Neural cell (in vitro differentiated cells): ENCODE measurements at regions not wholly inside any gene's neighbourhood (a gene's known extent, or its start where the extent isn't known, plus 50 kb on each side); places are given as distances from the start of the nearest gene placed in this dataset.

Experiments
- H2AFZ ChIP-seq: fragments of 200-600, 300-800 bp; sonication (generic), shearing (Covaris generic); 2 replicates; pipeline ENCODE4 v1.6.0; 2014; ENCODE audit warnings: low read depth, mild to moderate bottlenecking, antibody characterized with exemption, low read length, moderate library complexity
- H3F3A ChIP-seq: fragments of 200-600 bp; shearing (Covaris generic); 2 replicates; pipeline ENCODE4 v1.6.1; 2016; ENCODE audit warnings: mild to moderate bottlenecking, moderate library complexity, mixed read lengths, antibody characterized with exemption, low read length; ENCODE audit not compliant: insufficient read depth, poor library complexity, severe bottlenecking
- H3K27ac ChIP-seq: fragments of 200-600, 300-800 bp; sonication (generic), shearing (Covaris generic); 2 replicates; pipeline ENCODE4 v1.5.1; 2014; ENCODE audit warnings: mild to moderate bottlenecking, low read length, moderate library complexity
- H3K27me3 ChIP-seq: fragments of 300-800, 200-600 bp; sonication (generic), shearing (Covaris generic); 2 replicates; pipeline ENCODE4 v1.6.0; 2014; ENCODE audit warnings: mild to moderate bottlenecking, low read depth, low read length, moderate library complexity; ENCODE audit not compliant: insufficient read depth
- H3K36me3 ChIP-seq: fragments of 300-800, 200-600 bp; sonication (generic), shearing (Covaris generic); 2 replicates; pipeline ENCODE4 v1.5.1; 2014; ENCODE audit warnings: mild to moderate bottlenecking, antibody characterized with exemption, low read length, moderate library complexity; ENCODE audit not compliant: insufficient read depth
- H3K4me2 ChIP-seq: fragments of 300-800, 200-600 bp; sonication (generic), shearing (Covaris generic); 2 replicates; pipeline ENCODE4 v1.6.0; 2014; ENCODE audit warnings: mild to moderate bottlenecking, low read length
- H3K4me3 ChIP-seq: fragments of 300-800, 200-600 bp; sonication (generic), shearing (Covaris generic); 2 replicates; pipeline ENCODE4 v1.5.1; 2014; ENCODE audit warnings: mild to moderate bottlenecking, low read length, moderate library complexity
- H3K79me2 ChIP-seq: fragments of 200-600 bp; shearing (Covaris generic); replicated peaks from 2 replicates; pipeline ENCODE4 v1.6.0; 2014; ENCODE audit warnings: mild to moderate bottlenecking, low read length, moderate library complexity; ENCODE audit not compliant: insufficient read depth
- H3K9ac ChIP-seq: fragments of 300-800, 200-600 bp; sonication (generic), shearing (Covaris generic); 2 replicates; pipeline ENCODE4 v1.6.1; 2016; ENCODE audit warnings: mild to moderate bottlenecking, low read length, mixed read lengths
- H3K9me2 ChIP-seq: fragments of 200-600 bp; shearing (Covaris generic); 2 replicates; pipeline ENCODE4 v1.6.1; 2016; ENCODE audit warnings: mild to moderate bottlenecking, low read length, mixed read lengths; ENCODE audit not compliant: insufficient read depth
- H3K9me3 ChIP-seq: fragments of 200-600, 300-800 bp; sonication (generic), shearing (Covaris generic); 2 replicates; pipeline ENCODE4 v1.6.1; 2016; ENCODE audit warnings: mild to moderate bottlenecking, mixed run types, low read length, moderate library complexity, mixed read lengths
- H4K20me1 ChIP-seq: fragments of 200-600 bp; shearing (Covaris generic); 2 replicates; pipeline ENCODE4 v1.6.1; 2016; ENCODE audit warnings: mild to moderate bottlenecking, mixed run types; ENCODE audit not compliant: insufficient read depth
- EP300 ChIP-seq: fragments of 450-650 bp; conservative IDR thresholded peaks from 2 replicates; pipeline ENCODE4 v1.6.1; 2014; ENCODE audit warnings: antibody characterized with exemption, mild to moderate bottlenecking, moderate library complexity; ENCODE audit not compliant: poor library complexity, severe bottlenecking
- EZH2 ChIP-seq: fragments of 200-600, 300-800 bp; shearing (Covaris generic), sonication (generic); IDR thresholded peaks from 2 replicates; pipeline ENCODE4 v1.6.1; 2014; ENCODE audit warnings: antibody characterized with exemption, low read length, borderline replicate concordance, mild to moderate bottlenecking; ENCODE audit not compliant: insufficient read depth, poor library complexity, severe bottlenecking
- MXI1 ChIP-seq: fragments of 450-650 bp; conservative IDR thresholded peaks from 2 replicates; pipeline ENCODE4 v1.6.1; 2014; ENCODE audit warnings: antibody characterized with exemption, mild to moderate bottlenecking; ENCODE audit not compliant: poor library complexity, severe bottlenecking
- POLR2AphosphoS5 ChIP-seq: IDR thresholded peaks from 2 replicates; pipeline ENCODE4 v1.6.1; 2012
- RAD21 ChIP-seq: fragments of 450-650 bp; conservative IDR thresholded peaks from 2 replicates; pipeline ENCODE4 v1.6.1; 2014; ENCODE audit warnings: antibody characterized with exemption, mild to moderate bottlenecking, moderate library complexity
- SMC3 ChIP-seq: fragments of 450-650 bp; conservative IDR thresholded peaks from 2 replicates; pipeline ENCODE4 v1.6.1; 2014; ENCODE audit warnings: antibody characterized with exemption, mild to moderate bottlenecking, moderate library complexity; ENCODE audit not compliant: poor library complexity
- TAF1 ChIP-seq: IDR thresholded peaks from 2 replicates; pipeline ENCODE4 v1.6.1; 2012; ENCODE audit warnings: low read depth
- TF ChIP-seq, protein P1 (sequence below): fragments of 450-650 bp; IDR thresholded peaks from 2 replicates; pipeline ENCODE4 v1.5.1; 2014; ENCODE audit warnings: antibody characterized with exemption, mild to moderate bottlenecking, moderate library complexity; ENCODE audit not compliant: poor library complexity, severe bottlenecking
- TF ChIP-seq, protein P2 (sequence below): IDR thresholded peaks from 2 replicates; pipeline ENCODE4 v1.6.1; 2012; ENCODE audit warnings: borderline replicate concordance

- no peak overlapping the region for H3K9ac ChIP-seq
- no peak overlapping the region for H2AFZ ChIP-seq
- no peak overlapping the region for H3K27ac ChIP-seq
- H3F3A ChIP-seq = no peaks in the 10 kb centered on the region
- H3K9me2 ChIP-seq = no peaks in the 10 kb centered on the region
- no peak overlapping the region for H3K4me2 ChIP-seq
- no peaks in the 10 kb centered on the region for H3K9me3 ChIP-seq
- H3K36me3 ChIP-seq = no peaks in the 10 kb centered on the region
- H3K79me2 ChIP-seq = no peaks in the 10 kb centered on the region
- H3K27me3 ChIP-seq = no peaks in the 10 kb centered on the region
- no peak overlapping the region for H3K4me3 ChIP-seq
- H4K20me1 ChIP-seq = no peaks in the 10 kb centered on the region
- TF ChIP-seq, protein P1, sequence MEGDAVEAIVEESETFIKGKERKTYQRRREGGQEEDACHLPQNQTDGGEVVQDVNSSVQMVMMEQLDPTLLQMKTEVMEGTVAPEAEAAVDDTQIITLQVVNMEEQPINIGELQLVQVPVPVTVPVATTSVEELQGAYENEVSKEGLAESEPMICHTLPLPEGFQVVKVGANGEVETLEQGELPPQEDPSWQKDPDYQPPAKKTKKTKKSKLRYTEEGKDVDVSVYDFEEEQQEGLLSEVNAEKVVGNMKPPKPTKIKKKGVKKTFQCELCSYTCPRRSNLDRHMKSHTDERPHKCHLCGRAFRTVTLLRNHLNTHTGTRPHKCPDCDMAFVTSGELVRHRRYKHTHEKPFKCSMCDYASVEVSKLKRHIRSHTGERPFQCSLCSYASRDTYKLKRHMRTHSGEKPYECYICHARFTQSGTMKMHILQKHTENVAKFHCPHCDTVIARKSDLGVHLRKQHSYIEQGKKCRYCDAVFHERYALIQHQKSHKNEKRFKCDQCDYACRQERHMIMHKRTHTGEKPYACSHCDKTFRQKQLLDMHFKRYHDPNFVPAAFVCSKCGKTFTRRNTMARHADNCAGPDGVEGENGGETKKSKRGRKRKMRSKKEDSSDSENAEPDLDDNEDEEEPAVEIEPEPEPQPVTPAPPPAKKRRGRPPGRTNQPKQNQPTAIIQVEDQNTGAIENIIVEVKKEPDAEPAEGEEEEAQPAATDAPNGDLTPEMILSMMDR = no peak
- TF ChIP-seq RAD21 = no peak
- TF ChIP-seq EP300 = no peak
- TF ChIP-seq SMC3 = no peak
- TF ChIP-seq EZH2 = no peak
- no peak for TF ChIP-seq TAF1
- no peak for TF ChIP-seq POLR2AphosphoS5
- TF ChIP-seq, protein P2, sequence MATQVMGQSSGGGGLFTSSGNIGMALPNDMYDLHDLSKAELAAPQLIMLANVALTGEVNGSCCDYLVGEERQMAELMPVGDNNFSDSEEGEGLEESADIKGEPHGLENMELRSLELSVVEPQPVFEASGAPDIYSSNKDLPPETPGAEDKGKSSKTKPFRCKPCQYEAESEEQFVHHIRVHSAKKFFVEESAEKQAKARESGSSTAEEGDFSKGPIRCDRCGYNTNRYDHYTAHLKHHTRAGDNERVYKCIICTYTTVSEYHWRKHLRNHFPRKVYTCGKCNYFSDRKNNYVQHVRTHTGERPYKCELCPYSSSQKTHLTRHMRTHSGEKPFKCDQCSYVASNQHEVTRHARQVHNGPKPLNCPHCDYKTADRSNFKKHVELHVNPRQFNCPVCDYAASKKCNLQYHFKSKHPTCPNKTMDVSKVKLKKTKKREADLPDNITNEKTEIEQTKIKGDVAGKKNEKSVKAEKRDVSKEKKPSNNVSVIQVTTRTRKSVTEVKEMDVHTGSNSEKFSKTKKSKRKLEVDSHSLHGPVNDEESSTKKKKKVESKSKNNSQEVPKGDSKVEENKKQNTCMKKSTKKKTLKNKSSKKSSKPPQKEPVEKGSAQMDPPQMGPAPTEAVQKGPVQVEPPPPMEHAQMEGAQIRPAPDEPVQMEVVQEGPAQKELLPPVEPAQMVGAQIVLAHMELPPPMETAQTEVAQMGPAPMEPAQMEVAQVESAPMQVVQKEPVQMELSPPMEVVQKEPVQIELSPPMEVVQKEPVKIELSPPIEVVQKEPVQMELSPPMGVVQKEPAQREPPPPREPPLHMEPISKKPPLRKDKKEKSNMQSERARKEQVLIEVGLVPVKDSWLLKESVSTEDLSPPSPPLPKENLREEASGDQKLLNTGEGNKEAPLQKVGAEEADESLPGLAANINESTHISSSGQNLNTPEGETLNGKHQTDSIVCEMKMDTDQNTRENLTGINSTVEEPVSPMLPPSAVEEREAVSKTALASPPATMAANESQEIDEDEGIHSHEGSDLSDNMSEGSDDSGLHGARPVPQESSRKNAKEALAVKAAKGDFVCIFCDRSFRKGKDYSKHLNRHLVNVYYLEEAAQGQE = no peak
- no peak for TF ChIP-seq MXI1
Measured at GRCh38 chr4:127000846-127001245, 631.9 kb upstream of the INTU start.

GRCh38 chr4:127001933-127002332, 630.8 kb upstream of the INTU start:
- Histone ChIP-seq H3K9me2 (no peaks in the 10 kb centered on the region), H3K27me3 (no peaks in the 10 kb centered on the region), H3K4me3 (no peak overlapping the region), H3F3A (no peaks in the 10 kb centered on the region), H3K4me2 (no peak overlapping the region), H2AFZ (no peak overlapping the region), H3K79me2 (no peaks in the 10 kb centered on the region), H3K9me3 (no peaks in the 10 kb centered on the region), H3K27ac (no peak overlapping the region), H3K9ac (no peak overlapping the region), H3K36me3 (no peaks in the 10 kb centered on the region), H4K20me1 (no peaks in the 10 kb centered on the region)
- TF ChIP-seq EZH2 = no peak
- TF ChIP-seq, protein P1 = no peak
- TF ChIP-seq SMC3 = no peak
- no peak for TF ChIP-seq MXI1
- no peak for TF ChIP-seq RAD21
- no peak for TF ChIP-seq EP300
- TF ChIP-seq POLR2AphosphoS5 = no peak
- TF ChIP-seq, protein P2 = no peak
